ENCODE measurements at regions not wholly inside any gene's neighbourhood (a gene's known extent, or its start where the extent isn't known, plus 50 kb on each side); places are given as distances from the start of the nearest gene placed in this dataset.

GRCh38 chr2:150383587-150383986 lies 103.9 kb downstream of the RND3 start:
- TF ChIP-seq MYC (IDR thresholded peaks at IDR 0.05; ENCODE audit: low read depth, low read length) = no peak
- no peak for TF ChIP-seq CTCF (IDR thresholded peaks at IDR 0.05; ENCODE audit: extremely low read depth in 1 of 2, insufficient read depth in 1 of 2, low read depth in 1 of 2, low read length in 2 of 2)
- TF ChIP-seq EZH2 (IDR thresholded peaks at IDR 0.05; ENCODE audit: borderline replicate concordance, low read depth, low read length, severe bottlenecking) = no peak
- no peak for TF ChIP-seq FOS (IDR thresholded peaks at IDR 0.05; ENCODE audit: borderline replicate concordance, insufficient read depth, low read length)
- TF ChIP-seq GATA2 (IDR thresholded peaks at IDR 0.05; ENCODE audit: insufficient read depth, insufficient read length, low read depth, low read length) = no peak
- no peak for TF ChIP-seq MAX (IDR thresholded peaks at IDR 0.05; ENCODE audit: insufficient read depth, insufficient read length)
- TF ChIP-seq POLR2A (IDR thresholded peaks at IDR 0.05; ENCODE audit: low read depth, low read length) = no peak
- FAIRE-seq (no peak), DNase-seq (ENCODE audit: low read depth, low spot score) (no peak)
- Histone ChIP-seq H4K20me1 (replicated peaks; ENCODE audit: control insufficient read depth, extremely low read depth, insufficient read depth, low read length) (no peaks in the 10 kb centered on the region), H3K9me1 (replicated peaks; ENCODE audit: control insufficient read depth, extremely low read depth, insufficient read depth, low read length) (no peaks in the 10 kb centered on the region), H2AFZ (ENCODE audit: low read depth, low read length) (no peak overlapping the region), H3K4me2 (ENCODE audit: insufficient read depth, low read length) (no peak overlapping the region), H3K79me2 (ENCODE audit: control insufficient read depth, insufficient read depth, low read length) (no peaks in the 10 kb centered on the region), H3K27me3 (ENCODE audit: control insufficient read depth in 2 of 2, insufficient read depth in 2 of 2, low read length in 2 of 2) (no peaks in the 10 kb centered on the region), H3K36me3 (ENCODE audit: control insufficient read depth in 2 of 2, extremely low read depth in 1 of 2, insufficient read depth in 2 of 2, low read length in 2 of 2) (no peaks in the 10 kb centered on the region), H3K4me1 (ENCODE audit: control insufficient read depth, extremely low read depth, insufficient read depth, low read length) (peaks cover 4% of the 10 kb centered on the region), H3K9me3 (replicated peaks; ENCODE audit: control insufficient read depth, insufficient read depth, low read length) (no peaks in the 10 kb centered on the region), H3K9ac (replicated peaks; ENCODE audit: extremely low read depth, insufficient read depth, low read length) (no peak overlapping the region), H3K4me3 (replicated peaks in 1 of 3; ENCODE audit: insufficient read depth in 1 of 3, low read depth in 1 of 3, low read length in 3 of 3) (no peak overlapping the region), H3K27ac (ENCODE audit: insufficient read depth, low read depth, low read length) (no peak overlapping the region)
- no TSS peak for BruUV-seq (replicated peaks)
- dilution Hi-C loops (cut with MboI; ENCODE audit: extremely low pct_ligation_motif_present, low sequenced_read_pairs) = no loop called here
- POLR2A ChIA-PET = no interaction called here
- CTCF ChIA-PET = no interaction called here
- intact Hi-C loops (cut with micrococcal nuclease) = no loop called here

DNA sequence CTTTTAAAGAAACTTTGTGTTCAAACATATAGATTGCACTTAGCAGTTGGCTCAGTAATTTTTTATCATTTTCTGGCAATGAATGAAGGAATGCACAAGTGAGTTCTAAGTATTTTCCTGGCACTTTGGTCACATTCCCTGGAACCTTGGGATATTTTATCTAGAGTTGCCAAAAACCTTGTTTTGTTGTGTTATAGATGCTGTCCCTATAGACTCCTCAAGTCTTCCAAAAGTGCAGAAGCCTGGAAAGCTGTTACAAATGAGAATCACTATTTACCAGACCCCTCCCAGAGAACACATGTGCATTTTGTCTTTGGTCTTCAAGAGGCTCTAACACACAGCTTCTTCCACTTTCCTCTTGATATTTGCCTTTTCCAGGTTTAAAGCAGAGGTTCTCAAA lies 108.3 kb downstream of the RND3 start:
- no peaks in the 10 kb centered on the region for H3K79me2 ChIP-seq (ENCODE audit: control insufficient read depth, insufficient read depth, low read length)
- H3K4me2 ChIP-seq (ENCODE audit: insufficient read depth, low read length) = no peak overlapping the region
- H3K36me3 ChIP-seq (ENCODE audit: control insufficient read depth in 2 of 2, extremely low read depth in 1 of 2, insufficient read depth in 2 of 2, low read length in 2 of 2) = no peaks in the 10 kb centered on the region
- ChIA-PET POLR2A (no interaction called here), CTCF (no interaction called here)
- no peaks in the 10 kb centered on the region for H3K9me3 ChIP-seq (replicated peaks; ENCODE audit: control insufficient read depth, insufficient read depth, low read length)
- TF ChIP-seq POLR2A (IDR thresholded peaks at IDR 0.05; ENCODE audit: low read depth, low read length) (no peak), JUN (IDR thresholded peaks at IDR 0.05; ENCODE audit: borderline replicate concordance, insufficient read depth, insufficient read length, low read depth) (no peak), FOS (IDR thresholded peaks at IDR 0.05; ENCODE audit: borderline replicate concordance, insufficient read depth, low read length) (no peak), POLR2AphosphoS5 (IDR thresholded peaks at IDR 0.05; ENCODE audit: insufficient read depth, low read depth, low read length) (no peak), MYC (IDR thresholded peaks at IDR 0.05; ENCODE audit: low read depth, low read length) (no peak), EZH2 (IDR thresholded peaks at IDR 0.05; ENCODE audit: borderline replicate concordance, low read depth, low read length, severe bottlenecking) (no peak), MAX (IDR thresholded peaks at IDR 0.05; ENCODE audit: insufficient read depth, insufficient read length) (no peak), GATA2 (IDR thresholded peaks at IDR 0.05; ENCODE audit: insufficient read depth, insufficient read length, low read depth, low read length) (no peak), CTCF (IDR thresholded peaks at IDR 0.05; ENCODE audit: extremely low read depth in 1 of 2, insufficient read depth in 1 of 2, low read depth in 1 of 2, low read length in 2 of 2) (no peak)
- no peak overlapping the region for H3K27ac ChIP-seq (ENCODE audit: insufficient read depth, low read depth, low read length)
- FAIRE-seq (no peak), DNase-seq (ENCODE audit: low read depth, low spot score) (no peak)
- no TSS peak for BruUV-seq (replicated peaks)
- H3K4me3 ChIP-seq (replicated peaks in 1 of 3; ENCODE audit: insufficient read depth in 1 of 3, low read depth in 1 of 3, low read length in 3 of 3) = no peak overlapping the region
- intact Hi-C loops (cut with micrococcal nuclease) (no loop called here), dilution Hi-C loops (cut with MboI; ENCODE audit: extremely low pct_ligation_motif_present, low sequenced_read_pairs) (no loop called here)
- no peaks in the 10 kb centered on the region for H3K27me3 ChIP-seq (ENCODE audit: control insufficient read depth in 2 of 2, insufficient read depth in 2 of 2, low read length in 2 of 2)
- H3K4me1 ChIP-seq (ENCODE audit: control insufficient read depth, extremely low read depth, insufficient read depth, low read length) = no peaks in the 10 kb centered on the region
- H3K9ac ChIP-seq (replicated peaks; ENCODE audit: extremely low read depth, insufficient read depth, low read length) = no peak overlapping the region
- no peaks in the 10 kb centered on the region for H3K9me1 ChIP-seq (replicated peaks; ENCODE audit: control insufficient read depth, extremely low read depth, insufficient read depth, low read length)
- H4K20me1 ChIP-seq (replicated peaks; ENCODE audit: control insufficient read depth, extremely low read depth, insufficient read depth, low read length) = no peaks in the 10 kb centered on the region
- H2AFZ ChIP-seq (ENCODE audit: low read depth, low read length) = no peak overlapping the region
